NT2/D1 (cell line): ENCODE measurements at regions not wholly inside any gene's neighbourhood (a gene's known extent, or its start where the extent isn't known, plus 50 kb on each side); places are given as distances from the start of the nearest gene placed in this dataset.

ENCODE experiments used
- DNase-seq: peaks from one replicate; pipeline ENCODE4 v3.0.0-alpha.2; 2011; ENCODE audit warnings: low read depth, low spot score
- H3K27me3 ChIP-seq: 2 replicates; pipeline ENCODE4 v1.6.0; 2011; ENCODE audit warnings: mild to moderate bottlenecking; ENCODE audit not compliant: insufficient read length, insufficient read depth
- H3K36me3 ChIP-seq: 2 replicates; pipeline ENCODE4 v1.6.1; 2011; ENCODE audit warnings: mild to moderate bottlenecking, low read length, mixed read lengths; ENCODE audit not compliant: insufficient read depth, insufficient read length
- H3K4me1 ChIP-seq: 2 replicates; pipeline ENCODE4 v1.5.1; 2011; ENCODE audit not compliant: insufficient read depth, insufficient read length
- H3K4me3 ChIP-seq: 2 replicates; pipeline ENCODE4 v1.5.1; 2011; ENCODE audit warnings: low read depth; ENCODE audit not compliant: insufficient read length
- H3K9ac ChIP-seq: 2 replicates; pipeline ENCODE4 v1.6.0; 2011; ENCODE audit warnings: low read depth; ENCODE audit not compliant: insufficient read length
- H3K9me3 ChIP-seq: 2 replicates; pipeline ENCODE4 v1.5.1; 2011; ENCODE audit warnings: mild to moderate bottlenecking, low read length; ENCODE audit not compliant: insufficient read depth
- SUZ12 ChIP-seq: IDR thresholded peaks from 2 replicates; pipeline ENCODE4 v1.6.1; 2011; ENCODE audit not compliant: insufficient read length, insufficient read depth; ENCODE audit errors: extremely low read depth
- YY1 ChIP-seq: IDR thresholded peaks from 2 replicates; pipeline ENCODE4 v1.6.1; 2011; ENCODE audit not compliant: insufficient read length, insufficient read depth
- ZNF274 ChIP-seq: IDR thresholded peaks from 2 replicates; pipeline ENCODE4 v1.6.1; 2011; ENCODE audit warnings: mild to moderate bottlenecking, low read depth, low read length

DNA sequence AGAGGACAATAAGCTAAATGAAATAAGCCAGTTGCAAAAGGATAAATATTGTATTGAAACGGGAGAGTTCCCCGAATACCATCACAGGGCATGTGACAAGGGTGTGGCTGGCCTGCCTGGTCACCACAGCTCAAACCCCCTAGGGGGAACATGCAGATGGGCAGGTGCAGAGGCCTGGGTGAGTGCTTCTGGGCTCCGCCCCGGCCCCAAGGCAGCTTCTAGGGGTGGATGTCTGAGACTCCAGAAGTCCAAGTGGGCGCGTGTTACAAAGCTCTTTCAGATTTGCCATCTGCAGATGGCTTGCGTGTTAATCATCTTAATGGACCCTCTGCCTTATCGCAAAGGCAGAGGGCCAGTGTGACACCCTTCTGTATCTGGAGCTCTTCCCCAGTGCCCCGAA is 559.2 kb upstream of the IMPG1 start:
- H3K4me1 ChIP-seq, result no peaks in the 10 kb centered on the region
- H3K27me3 ChIP-seq, result no peaks in the 10 kb centered on the region
- no peak overlapping the region for H3K9ac ChIP-seq
- peaks cover 13% of the 10 kb centered on the region; the same call in 1 of the 2 replicates for H3K9me3 ChIP-seq
- DNase-seq, result no peak
- H3K4me3 ChIP-seq, result no peak overlapping the region
- H3K36me3 ChIP-seq, result no peaks in the 10 kb centered on the region
- TF ChIP-seq YY1 (no peak), SUZ12 (no peak), ZNF274 (no peak)

GRCh38 chr6:76615395-76615794 is 542.9 kb upstream of the IMPG1 start:
- H3K4me1 ChIP-seq, result no peaks in the 10 kb centered on the region
- H3K4me3 ChIP-seq, result no peak overlapping the region
- no peak for TF ChIP-seq SUZ12
- no peak for TF ChIP-seq YY1
- TF ChIP-seq ZNF274, result no peak
- no peaks in the 10 kb centered on the region for H3K27me3 ChIP-seq
- DNase-seq, result no peak
- H3K36me3 ChIP-seq, result no peaks in the 10 kb centered on the region
- no peaks in the 10 kb centered on the region for H3K9me3 ChIP-seq
- H3K9ac ChIP-seq, result no peak overlapping the region

DNA sequence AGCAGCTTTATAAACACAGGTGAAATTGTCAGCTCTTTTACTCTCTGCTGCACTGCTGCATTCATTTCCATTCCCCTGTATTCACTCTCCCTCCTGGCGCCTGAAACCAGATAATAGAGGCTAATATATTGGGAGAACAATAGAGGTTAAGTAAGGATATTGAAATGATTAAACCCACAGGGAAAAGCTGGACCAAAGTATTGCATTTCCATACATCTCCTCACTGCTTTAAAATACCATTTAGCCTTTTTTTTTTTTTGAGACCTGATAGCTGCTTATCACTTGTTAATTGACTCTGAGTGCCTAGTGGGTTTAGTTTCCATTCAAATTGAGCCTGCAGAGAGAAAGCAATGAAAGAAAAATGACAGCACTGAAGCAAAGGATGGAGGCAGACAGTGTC is 540.5 kb upstream of the IMPG1 start:
- no peak for DNase-seq
- H3K9ac ChIP-seq, result no peak overlapping the region
- no peaks in the 10 kb centered on the region for H3K4me1 ChIP-seq
- no peaks in the 10 kb centered on the region for H3K27me3 ChIP-seq
- no peaks in the 10 kb centered on the region for H3K36me3 ChIP-seq
- H3K4me3 ChIP-seq, result no peak overlapping the region
- TF ChIP-seq SUZ12 (no peak), YY1 (no peak), ZNF274 (no peak)
- H3K9me3 ChIP-seq, result no peaks in the 10 kb centered on the region

DNA sequence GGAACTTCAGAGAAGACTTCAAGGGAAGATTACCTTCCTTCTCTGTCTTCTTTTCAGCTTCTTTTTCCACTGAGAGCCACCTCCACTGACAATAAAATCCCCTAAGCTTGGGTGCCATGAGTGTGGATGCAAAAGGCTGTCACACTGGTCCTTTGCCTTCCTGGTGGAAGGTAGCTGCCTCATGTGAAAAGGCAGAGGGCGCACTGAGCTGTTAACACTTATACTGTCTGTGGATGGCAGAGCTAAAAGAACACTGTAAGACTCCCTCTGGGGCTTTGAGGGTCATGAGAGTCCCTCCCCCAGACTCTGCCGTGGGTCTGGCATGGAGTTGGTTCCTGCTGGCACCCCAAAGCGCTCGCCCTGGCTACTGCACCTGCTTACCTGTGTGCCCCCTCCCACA is 536.7 kb upstream of the IMPG1 start:
- Histone ChIP-seq H3K36me3 (no peaks in the 10 kb centered on the region), H3K4me1 (no peaks in the 10 kb centered on the region), H3K27me3 (no peaks in the 10 kb centered on the region), H3K4me3 (no peak overlapping the region), H3K9ac (no peak overlapping the region), H3K9me3 (no peaks in the 10 kb centered on the region)
- no peak for DNase-seq
- TF ChIP-seq SUZ12, result no peak
- no peak for TF ChIP-seq ZNF274
- no peak for TF ChIP-seq YY1

DNA sequence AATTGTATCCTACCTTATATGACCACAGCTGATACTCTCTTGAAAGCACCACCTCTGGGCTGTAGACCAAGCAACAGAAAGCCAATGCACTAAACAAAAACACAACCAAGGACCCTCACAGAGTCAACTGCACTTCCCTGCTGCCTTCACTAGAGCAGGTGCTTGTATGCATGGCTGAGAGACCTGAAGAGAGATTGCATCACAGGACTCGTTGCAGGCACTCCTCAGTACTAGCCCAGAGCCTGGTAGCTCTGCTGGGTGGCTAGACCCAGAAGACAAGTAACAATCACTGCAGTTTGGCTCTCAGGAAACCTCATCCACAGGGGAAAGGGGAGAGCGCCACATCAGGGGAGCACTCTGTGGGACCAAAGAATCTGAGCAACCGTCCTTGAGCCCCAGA is 521.6 kb upstream of the IMPG1 start:
- Histone ChIP-seq H3K36me3 (no peaks in the 10 kb centered on the region), H3K4me1 (no peaks in the 10 kb centered on the region), H3K9ac (no peak overlapping the region), H3K4me3 (no peak overlapping the region), H3K9me3 (peaks cover 4% of the 10 kb centered on the region; the same call in 1 of the 2 replicates), H3K27me3 (no peaks in the 10 kb centered on the region)
- no peak for DNase-seq
- no peak for TF ChIP-seq YY1
- TF ChIP-seq SUZ12, result no peak
- TF ChIP-seq ZNF274, result no peak

GRCh38 chr6:76593668-76594067 is 521.2 kb upstream of the IMPG1 start:
- TF ChIP-seq YY1 (no peak), ZNF274 (no peak), SUZ12 (no peak)
- Histone ChIP-seq H3K4me3 (no peak overlapping the region), H3K36me3 (no peaks in the 10 kb centered on the region), H3K27me3 (no peaks in the 10 kb centered on the region), H3K4me1 (no peaks in the 10 kb centered on the region), H3K9me3 (peaks cover 4% of the 10 kb centered on the region; the same call in 1 of the 2 replicates), H3K9ac (no peak overlapping the region)
- no peak for DNase-seq

- H3K9me3 ChIP-seq, result peaks cover 4% of the 10 kb centered on the region; the same call in 1 of the 2 replicates
- no peak for DNase-seq
- no peak overlapping the region for H3K9ac ChIP-seq
- TF ChIP-seq SUZ12 (no peak), YY1 (no peak), ZNF274 (no peak)
- no peaks in the 10 kb centered on the region for H3K4me1 ChIP-seq
- no peaks in the 10 kb centered on the region for H3K27me3 ChIP-seq
- H3K4me3 ChIP-seq, result no peak overlapping the region
- H3K36me3 ChIP-seq, result no peaks in the 10 kb centered on the region
Measured at GRCh38 chr6:76592566-76592965, 520.1 kb upstream of the IMPG1 start.
